Spleen (tissue), 11 donors: ENCODE measurements at regions not wholly inside any gene's neighbourhood (a gene's known extent, or its start where the extent isn't known, plus 50 kb on each side); places are given as distances from the start of the nearest gene placed in this dataset.

Experiments
- DNase-seq: peaks from one replicate; pipeline ENCODE4 v3.0.0-alpha.2; 2020
- H3K27ac ChIP-seq, 8 donors: fragments of 200-600 bp; sonication (generic) in 7 of 8; 1 replicate in 4 of 8; 2 replicates in 4 of 8; pipeline versions ENCODE4 v1.5.0 to v1.8.0; 2016 to 2021; ENCODE audit warnings: inconsistent platforms in 4 of 8, mild to moderate bottlenecking in 4 of 8, moderate library complexity in 1 of 8
- H3K27me3 ChIP-seq, 7 donors: fragments of 200-600 bp; sonication (generic) in 6 of 7; replicated peaks in 1 of 7; 1 replicate in 4 of 7; 2 replicates in 3 of 7; pipeline versions ENCODE4 v1.5.0 to v1.8.0; 2016 to 2021; ENCODE audit warnings: inconsistent platforms in 3 of 7, mild to moderate bottlenecking in 1 of 7
- H3K36me3 ChIP-seq, 6 donors: fragments of 200-600 bp; sonication (generic) in 5 of 6; 1 replicate in 4 of 6; 2 replicates in 2 of 6; pipeline versions ENCODE4 v1.5.0 to v1.8.0; 2016 to 2021; ENCODE audit warnings: inconsistent platforms in 2 of 6
- H3K4me1 ChIP-seq, 6 donors: fragments of 200-600 bp; sonication (generic) in 5 of 6; 1 replicate in 3 of 6; 2 replicates in 3 of 6; pipeline versions ENCODE4 v1.5.0 to v1.8.0; 2016 to 2021; ENCODE audit warnings: inconsistent platforms in 3 of 6
- H3K4me3 ChIP-seq, 8 donors: fragments of 200-600 bp; sonication (generic) in 7 of 8; 1 replicate in 4 of 8; 2 replicates in 4 of 8; pipeline versions ENCODE4 v1.5.0 to v1.8.0; 2016 to 2021; ENCODE audit warnings: inconsistent platforms in 4 of 8, mild to moderate bottlenecking in 4 of 8, moderate library complexity in 2 of 8
- H3K9me3 ChIP-seq, 8 donors: fragments of 200-600 bp; sonication (generic) in 7 of 8; 1 replicate in 4 of 8; 2 replicates in 4 of 8; pipeline versions ENCODE4 v1.5.0 to v1.8.0; 2016 to 2021; ENCODE audit warnings: inconsistent platforms in 4 of 8
- CTCF ChIP-seq, 11 experiments: fragments of 200-600 bp in 7 of 11; fragments of 450-650 bp in 4 of 11; sonication (generic) in 4 of 11; IDR thresholded peaks in 8 of 11; conservative IDR thresholded peaks in 3 of 11; 1 replicate in 7 of 11; 2 replicates in 4 of 11; pipeline versions ENCODE4 v1.4.0 to v1.8.0; 2016 to 2021; ENCODE audit warnings: antibody characterized with exemption in 11 of 11, inconsistent platforms in 4 of 11, mild to moderate bottlenecking in 1 of 11
- POLR2A ChIP-seq, 3 donors: fragments of 450-650 bp; IDR thresholded peaks; one replicate each; pipeline ENCODE4 v1.5.1; 2017; ENCODE audit warnings: antibody characterized with exemption in 3 of 3, mild to moderate bottlenecking in 1 of 3
- POLR2AphosphoS5 ChIP-seq, 3 donors: sonication (generic); formaldehyde crosslinking; IDR thresholded peaks; one replicate each; pipeline ENCODE4 v1.5.1; 2017; ENCODE audit warnings: antibody characterized with exemption in 3 of 3
- WGBS, 5 donors: extraction: QIAGEN DNeasy Blood & Tissue Kit in 3 of 5; methylation state at CpG; one replicate each; pipeline versions ENCODE4 v1.1.5 to v1.1.7; 2013 to 2018; 5-methylcytosine and 5-hydroxymethylcytosine counted together
- intact Hi-C: fragments of 100-400 bp; cut with DNase I; formaldehyde crosslinking; loops from one replicate; pipeline ENCODE4 v1.15.0; 2023; ENCODE audit warnings: low total_unique reads
- donor health status: healthy with polysubstance abuse.
- donor health status: DM: no; HTN: no; CAD: no; lungs with moderate emphysema.
- donor health status: DM: no; HTN: no; CAD: no.
- donor health status: Bipolar disorder and iron deficiency.
- donor health status: healthy.
- donor health status: DM: no; HTN: no; CAD: no.
- donor health status: DM: yes; HTN: yes; CAD: no.

- TF ChIP-seq POLR2AphosphoS5 (IDR thresholded peaks at IDR 0.05): no peak
- TF ChIP-seq POLR2A (IDR thresholded peaks at IDR 0.05): no peak
- no peak for TF ChIP-seq CTCF (IDR thresholded peaks at IDR 0.05 in 8 of 11, conservative IDR thresholded peaks at IDR 0.05 in 3 of 11)
- H3K9me3 ChIP-seq: no peaks in the 10 kb centered on the region
- no peaks in the 10 kb centered on the region for H3K36me3 ChIP-seq
- H3K4me3 ChIP-seq: no peak overlapping the region
- intact Hi-C loops: no loop called here
- no peak for DNase-seq
- H3K4me1 ChIP-seq: no peaks in the 10 kb centered on the region
- 77 to 89% (median 85%) methylated on average over 6 of the region's 6 CpGs for WGBS, 5 donors
- H3K27ac ChIP-seq: no peak overlapping the region
- peaks cover 0 to 2% (median 0%) of the 10 kb centered on the region in 7 donors for H3K27me3 ChIP-seq
Measured at GRCh38 chr1:244113532-244114320, 62.6 kb downstream of the ZBTB18 start.

GRCh38 chr1:244114892-244115291 is 63.8 kb downstream of the ZBTB18 start:
- 78 to 82% (median 78%) methylated on average over 4 of the region's 4 CpGs for WGBS, 5 donors

GRCh38 chr1:244116946-244117345 is 65.9 kb downstream of the ZBTB18 start:
- intact Hi-C loops: no loop called here
- Histone ChIP-seq H3K27ac (no peak overlapping the region), H3K27me3 (peaks cover 0 to 11% (median 0%) of the 10 kb centered on the region in 7 donors), H3K36me3 (no peaks in the 10 kb centered on the region), H3K4me1 (no peaks in the 10 kb centered on the region), H3K4me3 (no peak overlapping the region), H3K9me3 (no peaks in the 10 kb centered on the region)
- WGBS, 5 donors: 84 to 97% (median 94%) methylated on average over 3 of the region's 3 CpGs
- no peak for DNase-seq
- TF ChIP-seq POLR2AphosphoS5 (IDR thresholded peaks at IDR 0.05): no peak
- TF ChIP-seq POLR2A (IDR thresholded peaks at IDR 0.05): no peak
- TF ChIP-seq CTCF (IDR thresholded peaks at IDR 0.05 in 8 of 11, conservative IDR thresholded peaks at IDR 0.05 in 3 of 11): no peak

More at GRCh38 chr1:244114892-244115291, 63.8 kb downstream of the ZBTB18 start:
- H3K27ac ChIP-seq: no peak overlapping the region
- no peak overlapping the region for H3K4me3 ChIP-seq
- H3K36me3 ChIP-seq: no peaks in the 10 kb centered on the region
- H3K9me3 ChIP-seq: no peaks in the 10 kb centered on the region
- H3K4me1 ChIP-seq: no peaks in the 10 kb centered on the region
- DNase-seq: no peak
- intact Hi-C loops: no loop called here
- H3K27me3 ChIP-seq: peaks cover 0 to 11% (median 0%) of the 10 kb centered on the region in 7 donors
- TF ChIP-seq CTCF (IDR thresholded peaks at IDR 0.05 in 8 of 11, conservative IDR thresholded peaks at IDR 0.05 in 3 of 11): no peak
- TF ChIP-seq POLR2A (IDR thresholded peaks at IDR 0.05): no peak
- no peak for TF ChIP-seq POLR2AphosphoS5 (IDR thresholded peaks at IDR 0.05)

- no peak overlapping the region for H3K27ac ChIP-seq
- intact Hi-C loops: no loop called here
- 61 to 70% (median 66%) methylated on average over 16 of the region's 16 CpGs for WGBS, 5 donors
- TF ChIP-seq CTCF (IDR thresholded peaks at IDR 0.05 in 8 of 11, conservative IDR thresholded peaks at IDR 0.05 in 3 of 11) (no peak), POLR2AphosphoS5 (IDR thresholded peaks at IDR 0.05) (no peak), POLR2A (IDR thresholded peaks at IDR 0.05) (no peak)
- H3K36me3 ChIP-seq: no peaks in the 10 kb centered on the region
- H3K4me3 ChIP-seq: no peak overlapping the region
- no peaks in the 10 kb centered on the region for H3K4me1 ChIP-seq
- H3K27me3 ChIP-seq: peaks cover 0 to 11% (median 0%) of the 10 kb centered on the region in 7 donors
- DNase-seq: no peak
- no peaks in the 10 kb centered on the region for H3K9me3 ChIP-seq
Measured at GRCh38 chr1:244118109-244118761, 67.2 kb downstream of the ZBTB18 start.
